T-cell (primary cell): ENCODE measurements at regions not wholly inside any gene's neighbourhood (a gene's known extent, or its start where the extent isn't known, plus 50 kb on each side); places are given as distances from the start of the nearest gene placed in this dataset.

Experiments
- ATAC-seq, 4 experiments: fragments of 200-7000 bp in 3 of 4; fragments of 150-1000 bp in 1 of 4; cut with Tn5 transposase; replicated peaks in 1 of 4; 1 replicate in 3 of 4; 2 replicates in 1 of 4; pipeline ENCODE4 v1.10.0; 2021; ENCODE audit warnings: moderate library complexity in 3 of 4, mild to moderate bottlenecking in 2 of 4, moderate number of reproducible peaks in 1 of 4
- CTCF ChIA-PET, 2 donors: fragments of 300-600 bp; sonication (Branson Sonifier 250); formaldehyde crosslinking; loops; one replicate each; lab custom pipeline; 2022; ENCODE audit warnings: antibody characterized with exemption in 2 of 2; lab: Charles Lee
- POLR2A ChIA-PET, 2 donors: fragments of 300-600 bp; sonication (Branson Sonifier 250); formaldehyde crosslinking; loops; one replicate each; lab custom pipeline; 2022; ENCODE audit warnings: antibody characterized with exemption in 2 of 2; lab: Charles Lee
- DNase-seq, 35 experiments: peaks; one replicate each; pipeline versions ENCODE4 v3.0.0 to v3.0.0-alpha.2; 2013 to 2023
- H3K27ac ChIP-seq: one replicate; pipeline ENCODE4 v1.5.1; 2013; ENCODE audit warnings: low read length
- H3K27me3 ChIP-seq, 2 experiments: replicated peaks in 1 of 2; 1 replicate in 1 of 2; 2 replicates in 1 of 2; pipeline versions ENCODE4 v1.6.1 to v1.7.0; 2013; ENCODE audit warnings: low read length in 1 of 2, mixed read lengths in 1 of 2; ENCODE audit not compliant: control insufficient read depth in 2 of 2, insufficient read depth in 2 of 2; ENCODE audit errors: extremely low read depth in 1 of 2
- H3K36me3 ChIP-seq, 2 donors: 1 replicate in 1 of 2; 2 replicates in 1 of 2; pipeline versions ENCODE4 v1.6.1 to v1.7.0; 2013; ENCODE audit warnings: low read length in 1 of 2; ENCODE audit not compliant: control insufficient read depth in 2 of 2, insufficient read depth in 1 of 2; ENCODE audit errors: extremely low read depth in 1 of 2
- H3K4me1 ChIP-seq, 2 experiments: 1 replicate in 1 of 2; 2 replicates in 1 of 2; pipeline versions ENCODE4 v1.6.1 to v1.7.0; 2013; ENCODE audit warnings: low read length in 2 of 2, mixed read lengths in 1 of 2; ENCODE audit not compliant: insufficient read depth in 2 of 2, control insufficient read depth in 1 of 2; ENCODE audit errors: extremely low read depth in 1 of 2
- H3K4me3 ChIP-seq, 2 donors: 1 replicate in 1 of 2; 2 replicates in 1 of 2; pipeline versions ENCODE4 v1.5.1 to v1.7.0; 2013; ENCODE audit warnings: mild to moderate bottlenecking in 2 of 2, low read length in 1 of 2, moderate library complexity in 1 of 2; ENCODE audit not compliant: control insufficient read depth in 1 of 2; ENCODE audit errors: extremely low read depth in 1 of 2
- H3K9me3 ChIP-seq: 2 replicates; pipeline ENCODE4 v1.7.0; 2013
- H3K27ac Mint-ChIP-seq, 2 donors: one replicate each; pipeline ENCODE4 v1.8.0; 2020 to 2021; ENCODE audit warnings: mild to moderate bottlenecking in 2 of 2, mixed read lengths in 2 of 2
- H3K27me3 Mint-ChIP-seq, 2 donors: one replicate each; pipeline ENCODE4 v1.8.0; 2021 to 2022; ENCODE audit warnings: mixed read lengths in 2 of 2
- H3K36me3 Mint-ChIP-seq: one replicate; pipeline ENCODE4 v1.8.0; 2021; ENCODE audit warnings: mixed read lengths
- H3K4me1 Mint-ChIP-seq, 3 donors: one replicate each; pipeline ENCODE4 v1.8.0; 2020 to 2022; ENCODE audit warnings: mixed read lengths in 3 of 3, mild to moderate bottlenecking in 1 of 3
- H3K4me3 Mint-ChIP-seq, 3 donors: one replicate each; pipeline ENCODE4 v1.8.0; 2020 to 2022; ENCODE audit warnings: mild to moderate bottlenecking in 3 of 3, mixed read lengths in 3 of 3, moderate library complexity in 3 of 3
- H3K9me3 Mint-ChIP-seq, 3 donors: one replicate each; pipeline ENCODE4 v1.8.0; 2020 to 2022; ENCODE audit warnings: mixed read lengths in 3 of 3
- WGBS: methylation state at CpG from one replicate; pipeline ENCODE4 v1.1.5; 2013; ENCODE audit warnings: missing lambda C conversion rate; ENCODE audit not compliant: insufficient coverage; 5-methylcytosine and 5-hydroxymethylcytosine counted together

GRCh38 chr6:71403422-71404134 is 115.0 kb downstream of the OGFRL1 start:
- H3K27ac ChIP-seq: no peak overlapping the region
- H3K4me1 ChIP-seq: no peaks in the 10 kb centered on the region
- Mint-ChIP-seq H3K36me3 (no peaks in the 10 kb centered on the region), H3K4me3 (no peak overlapping the region), H3K4me1 (no peaks in the 10 kb centered on the region), H3K27ac (no peak overlapping the region), H3K27me3 (peaks cover 7 to 26% of the 10 kb centered on the region in 2 donors), H3K9me3 (no peaks in the 10 kb centered on the region)
- ChIA-PET POLR2A (no interaction called here), CTCF (no interaction called here)
- no peaks in the 10 kb centered on the region for H3K9me3 ChIP-seq
- peaks cover 0 to 3% of the 10 kb centered on the region in 2 experiments for H3K27me3 ChIP-seq
- WGBS: 75% methylated on average over 4 of the region's 9 CpGs
- ATAC-seq: no peak
- H3K4me3 ChIP-seq: no peak overlapping the region
- H3K36me3 ChIP-seq: no peaks in the 10 kb centered on the region
- DNase-seq: no peak

GRCh38 chr6:71404145-71404966 is 115.7 kb downstream of the OGFRL1 start:
- H3K27ac Mint-ChIP-seq: no peak overlapping the region
- no peaks in the 10 kb centered on the region for H3K4me1 Mint-ChIP-seq
- no peaks in the 10 kb centered on the region for H3K4me1 ChIP-seq
- ChIA-PET POLR2A (no interaction called here), CTCF (no interaction called here)
- H3K36me3 ChIP-seq: no peaks in the 10 kb centered on the region
- H3K27ac ChIP-seq: no peak overlapping the region
- DNase-seq (no peak), ATAC-seq (no peak)
- peaks cover 0 to 3% of the 10 kb centered on the region in 2 experiments for H3K27me3 ChIP-seq
- no peak overlapping the region for H3K4me3 Mint-ChIP-seq
- H3K36me3 Mint-ChIP-seq: no peaks in the 10 kb centered on the region
- no peaks in the 10 kb centered on the region for H3K9me3 Mint-ChIP-seq
- H3K27me3 Mint-ChIP-seq: peaks cover 8 to 26% of the 10 kb centered on the region in 2 donors
- no peaks in the 10 kb centered on the region for H3K9me3 ChIP-seq
- H3K4me3 ChIP-seq: no peak overlapping the region
- WGBS: no CpG with 5 or more reads among the region's 4 CpGs

- ATAC-seq (no peak), DNase-seq (no peak)
- H3K36me3 ChIP-seq: no peaks in the 10 kb centered on the region
- no peak overlapping the region for H3K4me3 ChIP-seq
- H3K27me3 ChIP-seq: peaks cover 0 to 3% of the 10 kb centered on the region in 2 experiments
- H3K27me3 Mint-ChIP-seq: peaks cover 8 to 26% of the 10 kb centered on the region in 2 donors
- no peak overlapping the region for H3K4me3 Mint-ChIP-seq
- no peaks in the 10 kb centered on the region for H3K36me3 Mint-ChIP-seq
- H3K4me1 Mint-ChIP-seq: no peaks in the 10 kb centered on the region
- H3K9me3 Mint-ChIP-seq: no peaks in the 10 kb centered on the region
- no peak overlapping the region for H3K27ac ChIP-seq
- H3K4me1 ChIP-seq: no peaks in the 10 kb centered on the region
- no peak overlapping the region for H3K27ac Mint-ChIP-seq
- WGBS: no CpG with 5 or more reads among the region's 1 CpG
- ChIA-PET CTCF (no interaction called here), POLR2A (no interaction called here)
- H3K9me3 ChIP-seq: no peaks in the 10 kb centered on the region
These were observed 116.3 kb downstream of the OGFRL1 start for GRCh38 chr6:71404967-71405278.

GRCh38 chr6:71405416-71405815 is 116.8 kb downstream of the OGFRL1 start:
- Histone ChIP-seq H3K27me3 (peaks cover 0 to 3% of the 10 kb centered on the region in 2 experiments), H3K27ac (no peak overlapping the region), H3K4me3 (no peak overlapping the region), H3K4me1 (no peaks in the 10 kb centered on the region), H3K9me3 (no peaks in the 10 kb centered on the region), H3K36me3 (no peaks in the 10 kb centered on the region)
- H3K27me3 Mint-ChIP-seq: peaks cover 8 to 25% of the 10 kb centered on the region in 2 donors
- no peak overlapping the region for H3K4me3 Mint-ChIP-seq
- ChIA-PET CTCF (no interaction called here), POLR2A (no interaction called here)
- H3K4me1 Mint-ChIP-seq: no peaks in the 10 kb centered on the region
- ATAC-seq: no peak
- H3K9me3 Mint-ChIP-seq: no peaks in the 10 kb centered on the region
- no CpG with 5 or more reads among the region's 1 CpG for WGBS
- H3K27ac Mint-ChIP-seq: no peak overlapping the region
- no peak for DNase-seq
- no peaks in the 10 kb centered on the region for H3K36me3 Mint-ChIP-seq

GRCh38 chr6:71406865-71407860 is 118.6 kb downstream of the OGFRL1 start:
- DNase-seq (no peak), ATAC-seq (no peak)
- H3K27ac Mint-ChIP-seq: no peak overlapping the region

More at GRCh38 chr6:71406865-71407860, 118.6 kb downstream of the OGFRL1 start:
- H3K9me3 Mint-ChIP-seq: no peaks in the 10 kb centered on the region
- H3K4me1 Mint-ChIP-seq: no peaks in the 10 kb centered on the region
- Histone ChIP-seq H3K36me3 (no peaks in the 10 kb centered on the region), H3K4me1 (no peaks in the 10 kb centered on the region), H3K9me3 (no peaks in the 10 kb centered on the region), H3K27me3 (peaks cover 0 to 3% of the 10 kb centered on the region in 2 experiments), H3K4me3 (no peak overlapping the region), H3K27ac (no peak overlapping the region)
- no peaks in the 10 kb centered on the region for H3K36me3 Mint-ChIP-seq
- H3K27me3 Mint-ChIP-seq: peaks cover 8 to 20% of the 10 kb centered on the region in 2 donors
- CTCF ChIA-PET: no interaction called here
- POLR2A ChIA-PET: no interaction called here
- WGBS: 100% methylated on average over 1 of the region's 5 CpGs
- H3K4me3 Mint-ChIP-seq: no peak overlapping the region
